NT2/D1 (cell line): ENCODE measurements at regions not wholly inside any gene's neighbourhood (a gene's known extent, or its start where the extent isn't known, plus 50 kb on each side); places are given as distances from the start of the nearest gene placed in this dataset.

Experiments used
- DNase-seq: peaks from one replicate; pipeline ENCODE4 v3.0.0-alpha.2; 2011; ENCODE audit warnings: low read depth, low spot score
- H3K27me3 ChIP-seq: 2 replicates; pipeline ENCODE4 v1.6.0; 2011; ENCODE audit warnings: mild to moderate bottlenecking; ENCODE audit not compliant: insufficient read length, insufficient read depth
- H3K36me3 ChIP-seq: 2 replicates; pipeline ENCODE4 v1.6.1; 2011; ENCODE audit warnings: mild to moderate bottlenecking, low read length, mixed read lengths; ENCODE audit not compliant: insufficient read depth, insufficient read length
- H3K4me1 ChIP-seq: 2 replicates; pipeline ENCODE4 v1.5.1; 2011; ENCODE audit not compliant: insufficient read depth, insufficient read length
- H3K4me3 ChIP-seq: 2 replicates; pipeline ENCODE4 v1.5.1; 2011; ENCODE audit warnings: low read depth; ENCODE audit not compliant: insufficient read length
- H3K9ac ChIP-seq: 2 replicates; pipeline ENCODE4 v1.6.0; 2011; ENCODE audit warnings: low read depth; ENCODE audit not compliant: insufficient read length
- H3K9me3 ChIP-seq: 2 replicates; pipeline ENCODE4 v1.5.1; 2011; ENCODE audit warnings: mild to moderate bottlenecking, low read length; ENCODE audit not compliant: insufficient read depth
- SUZ12 ChIP-seq: IDR thresholded peaks from 2 replicates; pipeline ENCODE4 v1.6.1; 2011; ENCODE audit not compliant: insufficient read length, insufficient read depth; ENCODE audit errors: extremely low read depth
- YY1 ChIP-seq: IDR thresholded peaks from 2 replicates; pipeline ENCODE4 v1.6.1; 2011; ENCODE audit not compliant: insufficient read length, insufficient read depth
- ZNF274 ChIP-seq: IDR thresholded peaks from 2 replicates; pipeline ENCODE4 v1.6.1; 2011; ENCODE audit warnings: mild to moderate bottlenecking, low read depth, low read length

DNA sequence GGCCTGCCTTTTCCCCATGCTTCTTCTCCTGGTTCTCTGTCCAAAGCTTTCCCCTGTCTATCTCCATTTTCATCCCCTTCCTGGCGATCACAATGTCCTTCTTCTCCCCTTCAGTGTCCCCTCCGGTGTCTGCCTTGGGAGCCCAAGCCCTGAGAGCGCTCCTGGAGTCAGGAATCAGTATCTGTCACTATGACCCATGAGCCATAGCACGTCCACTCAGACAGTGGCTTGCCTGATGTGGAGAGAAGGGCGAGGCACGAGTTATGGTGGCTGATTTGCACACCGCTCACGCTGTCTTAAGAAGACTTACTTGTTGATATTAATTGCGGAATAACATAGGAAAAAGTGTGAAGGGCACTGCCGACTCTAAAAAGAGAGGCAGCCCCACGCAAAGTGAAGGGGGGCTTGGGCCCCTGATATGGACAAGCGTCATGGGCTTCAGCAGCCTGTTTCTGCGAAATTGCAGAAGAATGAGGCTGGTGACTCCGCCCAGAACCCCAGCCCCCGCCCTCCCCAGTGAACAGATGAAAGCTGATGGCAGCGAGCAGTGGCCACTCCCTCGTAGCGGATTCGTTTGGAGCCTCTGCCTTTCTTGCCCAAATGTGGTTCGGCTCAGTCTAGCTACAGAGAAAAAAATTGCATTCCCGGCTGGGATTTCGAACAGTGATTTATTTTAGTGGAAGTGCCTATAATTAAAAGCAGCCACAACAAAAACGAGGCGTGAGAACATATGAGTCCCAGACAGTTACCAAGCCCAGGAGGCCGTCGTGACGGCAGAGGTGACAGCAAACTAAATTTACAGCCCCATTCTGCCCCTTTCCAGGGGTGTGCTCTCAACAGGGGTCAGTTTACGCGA is 149.8 kb downstream of the ICE1 start:
- H3K4me1 ChIP-seq, result no peaks in the 10 kb centered on the region
- H3K4me3 ChIP-seq, result no peak overlapping the region
- no peaks in the 10 kb centered on the region for H3K9me3 ChIP-seq
- H3K36me3 ChIP-seq, result no peaks in the 10 kb centered on the region
- no peak for DNase-seq
- TF ChIP-seq ZNF274, result no peak
- TF ChIP-seq SUZ12, result no peak
- TF ChIP-seq YY1, result no peak
- no peak overlapping the region for H3K9ac ChIP-seq
- H3K27me3 ChIP-seq, result no peaks in the 10 kb centered on the region

DNA sequence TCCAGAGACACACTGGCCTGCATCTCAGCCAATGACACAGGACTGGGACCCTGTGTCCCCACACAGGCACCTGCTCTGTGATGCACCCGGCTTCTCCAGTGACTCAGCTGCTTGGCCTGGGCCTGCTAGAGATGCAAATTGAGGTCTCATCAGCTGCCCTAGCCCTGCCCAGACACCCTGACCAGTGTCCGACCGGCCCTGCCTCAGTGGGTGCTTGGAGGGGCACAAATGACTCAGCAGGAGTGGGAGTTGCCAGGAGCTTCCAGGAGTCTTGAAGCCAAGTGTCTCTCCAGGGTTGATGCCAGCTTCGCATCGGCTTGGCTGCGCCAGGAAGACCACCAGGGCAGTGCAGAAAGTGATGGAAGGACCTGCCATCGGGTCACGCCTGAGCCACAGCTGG is 148.2 kb downstream of the ICE1 start:
- H3K4me1 ChIP-seq, result no peaks in the 10 kb centered on the region
- no peak overlapping the region for H3K9ac ChIP-seq
- no peak for DNase-seq
- no peaks in the 10 kb centered on the region for H3K9me3 ChIP-seq
- H3K27me3 ChIP-seq, result no peaks in the 10 kb centered on the region
- H3K4me3 ChIP-seq, result no peak overlapping the region
- TF ChIP-seq YY1 (no peak), SUZ12 (no peak), ZNF274 (no peak)
- H3K36me3 ChIP-seq, result no peaks in the 10 kb centered on the region

DNA sequence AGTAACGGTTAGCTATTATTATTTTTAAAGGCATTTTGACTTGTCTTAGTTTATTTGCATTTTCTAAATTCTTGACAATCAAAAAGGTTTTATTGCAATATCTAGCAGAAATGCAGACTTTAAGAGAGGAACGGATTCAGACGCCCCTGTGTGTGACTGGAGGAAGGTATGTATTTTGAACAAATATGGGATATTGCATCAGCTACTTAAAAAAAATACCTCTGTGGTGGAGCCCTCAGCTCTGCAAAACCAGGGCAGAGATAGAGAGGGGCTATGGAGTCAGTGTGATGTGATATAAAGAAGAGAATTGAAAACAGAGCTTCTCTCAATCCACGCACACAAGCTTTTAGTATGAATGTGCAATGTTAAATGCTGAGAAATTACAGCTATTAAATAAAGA is 142.4 kb downstream of the ICE1 start:
- no peaks in the 10 kb centered on the region for H3K36me3 ChIP-seq
- H3K9me3 ChIP-seq, result no peaks in the 10 kb centered on the region
- H3K4me1 ChIP-seq, result no peaks in the 10 kb centered on the region
- H3K4me3 ChIP-seq, result no peak overlapping the region
- no peaks in the 10 kb centered on the region for H3K27me3 ChIP-seq
- no peak for TF ChIP-seq YY1
- H3K9ac ChIP-seq, result no peak overlapping the region
- no peak for DNase-seq

DNA sequence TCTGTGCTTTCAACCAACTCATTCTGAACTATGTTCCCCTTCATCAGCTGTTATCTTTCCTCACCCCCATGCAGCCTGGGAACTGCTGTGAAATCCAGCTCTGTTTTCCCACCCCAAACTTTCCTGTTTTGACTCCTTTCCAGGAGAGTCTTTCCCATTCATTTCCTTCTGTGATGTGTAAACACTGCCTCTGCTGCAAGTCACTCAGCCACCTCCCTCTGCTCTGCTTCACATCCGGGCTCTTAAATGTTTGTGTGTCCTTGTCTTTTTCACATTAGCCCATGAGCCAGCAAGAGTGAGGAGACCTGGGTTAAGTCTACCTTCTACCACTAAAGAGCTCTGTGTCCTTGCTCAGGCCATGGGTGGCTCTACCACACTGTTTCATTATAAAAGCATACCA is 137.5 kb downstream of the ICE1 start:
- Histone ChIP-seq H3K9me3 (no peaks in the 10 kb centered on the region), H3K36me3 (no peaks in the 10 kb centered on the region), H3K27me3 (no peaks in the 10 kb centered on the region), H3K9ac (no peak overlapping the region), H3K4me3 (no peak overlapping the region), H3K4me1 (no peaks in the 10 kb centered on the region)
- DNase-seq, result no peak
- TF ChIP-seq YY1 (no peak), SUZ12 (no peak), ZNF274 (no peak)

DNA sequence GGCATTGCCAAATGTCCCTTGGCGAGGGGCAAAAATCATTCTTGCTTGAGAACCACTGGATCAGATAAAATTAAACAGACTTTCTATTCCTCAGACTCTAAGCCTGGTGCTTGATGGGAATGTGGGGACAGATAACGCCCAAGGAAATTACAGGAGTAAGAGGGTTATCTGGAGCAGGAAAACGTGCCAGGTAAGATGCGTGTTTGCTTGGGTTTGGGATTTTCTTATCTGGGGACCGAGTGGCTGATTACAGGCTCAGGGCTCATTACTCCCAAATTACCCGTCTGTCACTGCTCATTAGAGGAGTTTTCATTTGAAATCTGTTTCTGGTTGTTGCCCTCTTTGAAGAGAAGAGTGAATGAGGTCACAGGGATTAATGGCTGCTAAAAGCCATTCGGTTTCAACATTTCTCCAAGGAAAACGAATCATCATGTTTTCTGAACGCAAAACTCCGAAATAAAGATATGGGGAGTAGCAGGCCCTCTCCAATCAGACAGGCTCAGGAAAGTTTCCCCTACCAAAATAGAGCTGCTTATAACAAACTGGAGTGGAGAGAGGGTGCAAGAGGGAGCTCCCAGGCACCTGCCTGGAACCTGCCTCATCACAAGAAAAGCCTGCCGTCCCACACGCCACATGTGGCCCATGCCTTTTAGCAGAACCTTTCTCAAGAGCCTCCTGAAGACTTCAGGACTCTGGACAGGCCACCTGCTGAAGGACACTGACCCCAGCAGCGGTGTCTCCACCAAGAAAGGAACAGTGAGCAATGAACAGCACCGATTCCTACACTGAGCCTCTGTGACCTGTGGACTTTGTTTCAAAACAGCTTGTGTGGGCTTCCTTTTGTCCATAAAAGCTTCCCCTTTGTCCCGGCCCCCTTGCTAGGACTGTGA is 136.4 kb downstream of the ICE1 start:
- Histone ChIP-seq H3K4me1 (no peaks in the 10 kb centered on the region), H3K9me3 (no peaks in the 10 kb centered on the region), H3K9ac (no peak overlapping the region), H3K27me3 (no peaks in the 10 kb centered on the region), H3K4me3 (no peak overlapping the region), H3K36me3 (no peaks in the 10 kb centered on the region)
- no peak for DNase-seq
- TF ChIP-seq YY1, result no peak
- TF ChIP-seq SUZ12, result no peak
- TF ChIP-seq ZNF274, result no peak

DNA sequence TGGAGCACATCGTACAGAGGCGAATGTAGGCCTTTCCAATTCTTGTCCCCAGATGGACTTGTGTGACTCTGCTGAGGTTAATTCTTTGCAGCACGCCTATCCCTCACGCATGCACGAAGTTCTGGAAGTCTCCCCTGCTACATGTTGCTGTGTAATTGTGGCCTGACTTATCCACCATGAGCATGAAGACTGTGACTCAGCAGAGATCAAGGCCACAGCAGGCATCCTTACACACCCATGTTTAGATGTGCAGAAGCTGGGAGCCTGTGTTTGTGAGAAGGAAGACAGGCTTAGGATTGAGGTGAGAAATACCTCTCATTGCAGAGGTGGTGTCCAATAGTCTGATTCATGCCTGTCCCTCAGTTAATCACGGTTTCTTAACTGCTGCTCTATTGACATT is 135.6 kb downstream of the ICE1 start:
- H3K4me3 ChIP-seq, result no peak overlapping the region
- H3K27me3 ChIP-seq, result no peaks in the 10 kb centered on the region
- H3K36me3 ChIP-seq, result no peaks in the 10 kb centered on the region
- TF ChIP-seq ZNF274, result no peak
- no peak for TF ChIP-seq SUZ12
- no peak for TF ChIP-seq YY1
- H3K9ac ChIP-seq, result no peak overlapping the region
- no peaks in the 10 kb centered on the region for H3K9me3 ChIP-seq
- no peak for DNase-seq
- H3K4me1 ChIP-seq, result no peaks in the 10 kb centered on the region

DNA sequence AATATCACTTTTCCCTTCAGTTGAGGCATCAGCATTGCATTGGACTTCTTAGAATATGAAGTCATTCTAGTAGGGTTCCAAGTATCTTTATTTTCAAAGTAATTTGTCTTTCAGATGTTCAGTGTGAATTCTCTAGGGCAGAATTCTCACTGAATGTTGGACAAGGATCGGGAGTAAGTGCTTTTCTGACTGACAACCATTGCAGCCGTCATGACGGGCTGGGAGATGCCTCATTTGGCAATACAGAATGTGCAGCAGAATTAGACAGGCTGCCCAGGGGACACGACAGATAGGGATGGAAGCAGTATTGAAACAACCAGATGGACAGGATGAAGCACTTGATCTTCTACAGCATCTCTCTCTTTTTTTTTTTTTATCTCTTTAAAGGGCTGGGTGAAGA is 129.0 kb downstream of the ICE1 start:
- Histone ChIP-seq H3K4me1 (no peaks in the 10 kb centered on the region), H3K27me3 (no peaks in the 10 kb centered on the region), H3K9ac (no peak overlapping the region), H3K4me3 (no peak overlapping the region), H3K36me3 (no peaks in the 10 kb centered on the region), H3K9me3 (0 out of 2 replicates have a peak, but pooled peaks cover 7% of the 10 kb centered on the region)
- TF ChIP-seq YY1 (no peak), SUZ12 (no peak), ZNF274 (no peak)
- no peak for DNase-seq
